ENCODE measurements at regions not wholly inside any gene's neighbourhood (a gene's known extent, or its start where the extent isn't known, plus 50 kb on each side); places are given as distances from the start of the nearest gene placed in this dataset.

- DNase-seq, result no peak
Measured at GRCh38 chr18:61756244-61756643, 136.6 kb downstream of the RNF152 start.

GRCh38 chr18:61755555-61755954 is 137.3 kb downstream of the RNF152 start:
- no peak for DNase-seq

- DNase-seq, result no peak
Measured at GRCh38 chr18:61754039-61754583, 138.7 kb downstream of the RNF152 start.

- DNase-seq, result no peak
Measured at GRCh38 chr18:61753373-61753772, 139.4 kb downstream of the RNF152 start.

DNA sequence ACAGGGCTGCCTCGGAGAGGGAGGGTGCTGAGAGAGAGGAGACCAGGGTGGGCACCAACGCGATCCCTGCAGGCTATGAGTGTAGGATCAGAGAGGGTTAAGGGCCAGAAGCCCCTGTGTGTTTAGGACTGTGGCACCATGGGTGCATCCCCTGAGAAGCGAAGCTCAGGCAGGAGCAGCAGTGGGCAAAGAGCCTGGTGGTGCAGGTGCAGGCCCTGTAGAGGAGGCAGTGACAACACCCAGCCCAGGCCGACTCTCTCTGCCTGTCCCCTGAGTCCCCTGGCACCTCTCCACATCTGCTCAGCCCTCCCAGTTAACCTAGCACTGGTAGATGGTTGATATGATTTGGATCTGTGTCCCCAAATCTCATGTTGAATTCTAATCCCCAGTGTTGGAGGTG is 139.8 kb downstream of the RNF152 start:
- no peak for DNase-seq

DNA sequence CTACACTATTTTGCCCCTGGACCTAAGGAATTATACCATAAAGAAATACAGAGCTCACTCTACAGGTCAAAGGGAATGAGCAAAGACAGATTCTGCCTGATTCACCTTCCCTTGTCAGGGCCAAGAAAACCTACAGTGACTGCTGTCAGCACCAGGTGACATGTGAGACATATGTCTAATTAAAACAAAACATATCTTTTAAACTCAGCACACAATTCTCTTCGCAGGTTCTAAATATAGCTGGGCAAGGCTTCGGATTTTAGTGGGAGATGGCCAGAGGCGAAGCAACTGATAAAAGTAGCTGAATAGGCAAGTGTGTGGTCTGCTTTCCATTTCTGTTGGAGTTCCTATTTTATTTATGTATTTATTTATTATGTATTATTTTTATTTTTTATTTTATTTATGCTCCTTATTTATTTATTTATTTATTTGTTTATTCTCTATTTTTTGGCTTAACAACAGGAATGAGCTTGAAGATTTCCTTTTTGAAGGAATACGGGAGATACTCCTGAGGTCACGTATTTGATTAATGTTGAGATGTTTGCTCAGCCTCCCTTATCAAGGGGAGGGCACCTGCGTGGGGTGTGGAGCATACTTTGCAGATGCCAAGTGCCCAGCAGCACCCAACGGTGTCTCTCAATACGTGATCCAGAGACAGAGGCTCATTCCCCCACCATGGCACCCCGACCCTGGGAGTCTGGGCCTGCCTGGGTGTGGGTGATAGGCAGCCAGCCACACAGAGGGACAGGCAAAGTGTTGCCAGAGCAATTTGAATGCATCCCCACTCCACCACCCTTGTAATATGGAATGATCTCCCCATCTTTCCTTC is 141.8 kb downstream of the RNF152 start:
- DNase-seq, result no peak

DNA sequence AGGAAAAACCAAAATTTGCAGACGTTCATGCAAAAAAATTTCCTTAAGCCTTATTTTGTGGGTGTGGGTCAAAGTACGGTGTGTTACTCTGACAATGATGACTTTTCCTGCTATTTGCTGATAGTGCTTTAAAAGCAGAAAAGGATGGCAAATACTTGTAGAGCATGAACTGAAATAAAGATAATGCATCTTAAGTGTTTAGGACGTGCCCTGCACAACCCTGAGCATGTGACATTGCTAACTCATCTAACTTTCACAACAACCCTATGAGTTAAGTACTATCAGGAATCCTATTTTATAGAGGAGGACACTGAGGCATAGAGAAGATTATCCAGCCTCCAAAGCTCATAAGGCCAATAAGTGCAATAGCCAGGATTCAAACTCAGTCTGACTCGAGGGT is 143.3 kb downstream of the RNF152 start:
- no peak for DNase-seq

GRCh38 chr18:61749031-61749430 is 143.8 kb downstream of the RNF152 start:
- DNase-seq, result no peak

- no peak for DNase-seq
Measured at GRCh38 chr18:61748004-61748403, 144.8 kb downstream of the RNF152 start.

GRCh38 chr18:61743775-61744531 is 148.9 kb downstream of the RNF152 start:
- no peak for DNase-seq

DNA sequence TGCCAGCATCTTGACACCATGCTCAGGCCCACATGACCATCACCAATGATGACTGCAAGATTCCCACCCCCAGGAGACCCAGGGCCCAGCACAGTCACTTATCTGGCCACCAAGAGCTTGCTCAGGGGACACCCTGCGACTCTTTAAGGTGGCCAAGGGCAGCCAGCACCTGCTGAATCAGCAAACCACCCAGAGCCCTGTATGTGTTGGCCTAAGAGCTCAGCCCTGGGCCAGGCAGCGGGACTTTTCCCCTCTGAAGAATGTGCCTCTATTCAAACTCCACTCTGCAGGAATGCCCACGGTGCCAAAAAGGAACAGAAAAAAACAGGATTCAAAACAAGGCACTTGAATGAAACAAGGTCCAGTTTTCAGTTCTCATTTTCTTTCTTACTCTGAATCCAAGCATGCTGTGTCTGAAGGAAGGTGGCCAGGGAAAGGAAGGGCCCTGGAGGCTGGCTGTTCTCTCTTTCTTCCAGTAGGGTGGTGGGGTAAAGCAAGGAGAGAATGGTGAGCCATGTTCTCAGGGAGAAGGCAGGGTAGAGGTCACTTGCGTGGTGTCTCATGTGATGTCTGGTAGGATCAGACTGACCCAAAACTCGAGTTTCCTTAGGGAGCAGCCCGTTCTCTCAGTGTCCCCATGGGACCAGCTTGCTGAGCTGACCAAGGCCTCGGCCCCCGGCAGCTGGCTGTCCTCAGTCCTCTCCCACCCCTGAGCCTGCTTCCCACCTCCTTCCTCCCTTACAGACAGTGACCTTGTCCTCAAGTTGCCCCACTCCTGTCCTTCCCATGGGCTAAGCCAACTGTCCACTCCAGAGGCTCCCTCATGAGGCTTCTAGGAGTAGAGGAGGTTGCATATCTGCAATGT is 150.0 kb downstream of the RNF152 start:
- no peak for DNase-seq

- DNase-seq, result no peak
Measured at GRCh38 chr18:61741881-61742454, 150.8 kb downstream of the RNF152 start.

DNA sequence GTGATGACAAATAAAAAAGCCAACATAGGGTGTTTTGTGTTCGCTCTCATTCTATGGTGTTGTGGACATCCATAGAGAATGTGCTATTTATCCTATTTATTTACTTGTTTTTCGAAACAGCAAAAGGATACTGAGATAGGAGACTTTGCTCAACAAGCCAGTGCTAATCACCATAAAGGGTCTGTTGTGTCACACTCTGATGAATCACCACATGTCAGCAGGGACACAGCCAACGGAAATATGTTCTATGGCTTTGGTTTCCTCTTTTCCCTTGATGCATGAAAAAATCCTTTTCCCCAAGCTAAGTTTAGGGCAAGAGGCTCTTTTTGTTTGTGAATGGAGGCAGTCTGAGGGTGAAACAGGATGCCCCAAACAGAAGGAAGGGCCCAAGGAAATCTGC is 154.3 kb downstream of the RNF152 start:
- no peak for DNase-seq

DNA sequence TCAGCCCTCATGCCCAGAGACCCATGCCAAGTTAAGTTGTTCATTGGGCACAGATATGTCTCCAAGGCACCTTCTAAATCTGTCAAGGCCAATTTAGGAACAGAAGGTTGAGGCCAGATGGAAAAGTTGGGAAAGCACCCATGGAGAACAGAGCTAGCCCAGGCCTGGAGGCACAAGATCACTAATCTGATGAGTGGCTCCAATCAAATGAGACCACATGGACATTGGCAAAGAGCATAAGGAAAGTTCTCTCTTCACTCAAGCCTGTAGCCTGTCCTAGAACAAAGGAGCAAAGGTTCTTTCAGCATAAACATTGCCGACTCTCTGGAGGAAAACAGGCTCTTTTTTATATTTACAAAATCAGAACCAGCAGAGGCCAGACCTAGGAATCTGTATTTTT is 154.8 kb downstream of the RNF152 start:
- no peak for DNase-seq

- no peak for DNase-seq
Measured at GRCh38 chr18:61736133-61736532, 156.7 kb downstream of the RNF152 start.

DNA sequence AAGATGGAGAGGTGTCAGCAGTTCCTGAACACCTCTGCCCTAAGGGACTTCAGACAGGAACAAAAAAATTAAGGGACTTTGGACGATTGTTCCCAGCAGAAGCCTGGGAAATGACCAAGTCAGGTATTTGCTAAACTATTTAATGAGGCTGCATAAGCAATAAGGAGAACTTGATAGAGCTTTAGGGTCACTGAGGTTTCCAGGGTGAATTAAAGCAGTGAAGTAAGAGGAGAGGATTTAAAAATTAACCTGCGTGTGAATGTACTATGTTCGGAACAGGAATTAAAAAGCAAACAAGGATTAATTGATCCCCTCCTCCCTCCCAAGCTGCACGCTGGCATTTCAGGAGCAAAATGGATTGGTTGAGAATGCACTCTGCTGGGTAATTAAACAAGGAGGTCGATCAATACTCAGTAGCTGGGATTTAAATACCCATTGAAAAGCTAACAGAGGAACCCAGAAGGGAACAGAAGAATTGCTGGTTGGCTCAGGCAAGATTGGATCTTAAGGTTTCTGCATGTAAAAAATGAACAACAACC is 157.2 kb downstream of the RNF152 start:
- DNase-seq, result no peak

- no peak for DNase-seq
Measured at GRCh38 chr18:61734396-61734795, 158.4 kb downstream of the RNF152 start.

- DNase-seq, result no peak
Measured at GRCh38 chr18:61732854-61733253, 160.0 kb downstream of the RNF152 start.

GRCh38 chr18:61731693-61732376 is 161.0 kb downstream of the RNF152 start:
- no peak for DNase-seq

- no peak for DNase-seq
Measured at GRCh38 chr18:61731178-61731577, 161.6 kb downstream of the RNF152 start.

DNA sequence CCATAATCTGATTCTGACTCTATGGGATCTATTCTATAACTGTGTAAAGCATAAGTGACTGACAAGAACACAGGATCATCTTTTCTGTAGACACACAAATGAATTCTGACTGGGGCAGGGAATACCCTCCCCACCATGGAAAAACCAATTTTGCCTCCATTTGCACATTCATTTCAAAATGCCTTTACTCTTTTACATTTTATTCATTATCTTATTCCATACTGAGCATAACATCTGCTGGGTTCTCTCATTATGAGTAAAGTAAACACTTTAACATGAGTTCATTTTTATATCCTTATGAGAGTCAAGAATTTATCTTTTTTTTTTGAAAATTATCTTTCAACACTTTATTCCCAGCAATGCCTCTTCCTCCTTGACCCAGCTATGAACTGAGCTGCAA is 163.5 kb downstream of the RNF152 start:
- no peak for DNase-seq
